CD4-positive, alpha-beta T cell treated with Interleukin-6 at 100 ng/mL for 8 hours (primary cell): ENCODE measurements at regions not wholly inside any gene's neighbourhood (a gene's known extent, or its start where the extent isn't known, plus 50 kb on each side); places are given as distances from the start of the nearest gene placed in this dataset.

Experiments used
- DNase-seq: peaks from one replicate; pipeline ENCODE4 v3.0.0-alpha.2; 2020; ENCODE audit warnings: mixed read lengths, low spot score

- DNase-seq: no peak
Observed at GRCh38 chr2:120809151-120809550, 73.5 kb downstream of the GLI2 start.

- no peak for DNase-seq
Observed at GRCh38 chr2:120809609-120810440, 74.2 kb downstream of the GLI2 start.

GRCh38 chr2:120810639-120811038 is 75.0 kb downstream of the GLI2 start:
- no peak for DNase-seq

GRCh38 chr2:120812866-120813265 is 77.2 kb downstream of the GLI2 start:
- DNase-seq: no peak

GRCh38 chr2:120814352-120814751 is 78.7 kb downstream of the GLI2 start:
- DNase-seq: no peak

- DNase-seq: no peak
Observed at GRCh38 chr2:120815292-120815691, 79.6 kb downstream of the GLI2 start.

- no peak for DNase-seq
Observed at GRCh38 chr2:120817136-120817955, 81.7 kb downstream of the GLI2 start.

- no peak for DNase-seq
Observed at GRCh38 chr2:120817956-120818325, 82.3 kb downstream of the GLI2 start.

GRCh38 chr2:120818441-120818920 is 82.8 kb downstream of the GLI2 start:
- no peak for DNase-seq

- DNase-seq: no peak
Observed at GRCh38 chr2:120819720-120820210, 84.1 kb downstream of the GLI2 start.

- DNase-seq: no peak
Observed at GRCh38 chr2:120820263-120820952, 84.7 kb downstream of the GLI2 start.

- no peak for DNase-seq
Observed at GRCh38 chr2:120820953-120821279, 85.2 kb downstream of the GLI2 start.

- no peak for DNase-seq
Observed at GRCh38 chr2:120821446-120822160, 85.9 kb downstream of the GLI2 start.

- no peak for DNase-seq
Observed at GRCh38 chr2:120822933-120823332, 87.3 kb downstream of the GLI2 start.

GRCh38 chr2:120823551-120823950 is 87.9 kb downstream of the GLI2 start:
- DNase-seq: no peak

- DNase-seq: no peak
Observed at GRCh38 chr2:120824246-120824645, 88.6 kb downstream of the GLI2 start.

- DNase-seq: no peak
Observed at GRCh38 chr2:120825370-120826259, 89.9 kb downstream of the GLI2 start.

GRCh38 chr2:120826260-120826648 is 90.6 kb downstream of the GLI2 start:
- no peak for DNase-seq

GRCh38 chr2:120826716-120827410 is 91.2 kb downstream of the GLI2 start:
- DNase-seq: no peak

GRCh38 chr2:120828066-120828465 is 92.4 kb downstream of the GLI2 start:
- DNase-seq: no peak
